DMS153 treated with DMSO at 0.1 percent for 48 hours (cell line): ENCODE measurements at regions not wholly inside any gene's neighbourhood (a gene's known extent, or its start where the extent isn't known, plus 50 kb on each side); places are given as distances from the start of the nearest gene placed in this dataset.
"Not testable (repeated sequence)": the region's sequence is repeated elsewhere in the genome, so short reads cannot be mapped to it uniquely, and the experiment has no call there.

ENCODE experiments used
- DNase-seq: peaks from one replicate; lab custom pipeline; 2025; ENCODE audit not compliant: unreplicated experiment; lab: John Stamatoyannopoulos, UW

DNA sequence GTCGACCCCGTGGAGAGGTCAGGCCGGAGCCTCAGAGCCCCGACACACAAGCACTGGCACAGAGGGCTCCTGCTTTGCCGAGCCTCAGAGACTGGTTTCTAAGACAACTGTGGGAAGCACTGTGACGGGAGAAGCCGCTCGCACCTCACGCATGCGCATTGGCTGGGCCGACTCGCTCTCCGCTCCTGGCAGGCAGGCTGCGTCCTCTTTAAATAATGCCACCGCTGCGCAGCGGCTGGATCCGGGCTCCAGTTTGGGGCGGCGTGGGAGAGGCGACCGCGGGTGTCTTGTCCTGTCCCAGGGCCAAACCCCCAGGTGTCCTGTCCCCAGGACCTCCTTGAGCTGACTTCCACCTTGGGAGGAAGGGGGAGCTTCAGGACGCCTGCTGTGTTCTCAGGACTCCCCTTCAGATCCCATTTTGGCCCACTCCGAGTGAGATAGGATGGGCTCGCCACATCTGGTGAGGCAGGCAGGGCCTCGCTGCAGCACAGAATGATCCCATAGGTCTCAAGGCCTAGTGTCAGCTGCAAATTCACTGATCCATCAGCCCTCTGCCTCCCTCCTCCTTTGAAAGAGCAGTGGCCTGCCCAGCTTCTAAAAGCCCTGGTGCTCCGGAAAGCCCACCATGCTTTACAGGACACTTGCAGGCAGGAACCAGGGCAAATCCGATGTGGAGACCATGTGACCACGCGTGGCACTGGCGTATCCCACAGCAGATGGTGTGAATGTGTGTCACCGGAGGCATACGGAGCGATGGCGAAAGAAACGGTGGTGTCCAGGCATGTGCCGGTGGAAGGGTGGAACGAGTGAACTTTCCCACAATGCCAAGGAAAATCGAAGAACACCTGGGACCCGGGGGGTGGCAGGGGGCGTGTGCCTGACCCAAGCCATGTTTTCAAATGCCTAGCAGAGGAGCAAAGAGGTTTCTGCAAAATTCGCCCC lies 169.3 kb upstream of the ZNF337 start:
- peak; percentile 48 for DNase-seq

DNA sequence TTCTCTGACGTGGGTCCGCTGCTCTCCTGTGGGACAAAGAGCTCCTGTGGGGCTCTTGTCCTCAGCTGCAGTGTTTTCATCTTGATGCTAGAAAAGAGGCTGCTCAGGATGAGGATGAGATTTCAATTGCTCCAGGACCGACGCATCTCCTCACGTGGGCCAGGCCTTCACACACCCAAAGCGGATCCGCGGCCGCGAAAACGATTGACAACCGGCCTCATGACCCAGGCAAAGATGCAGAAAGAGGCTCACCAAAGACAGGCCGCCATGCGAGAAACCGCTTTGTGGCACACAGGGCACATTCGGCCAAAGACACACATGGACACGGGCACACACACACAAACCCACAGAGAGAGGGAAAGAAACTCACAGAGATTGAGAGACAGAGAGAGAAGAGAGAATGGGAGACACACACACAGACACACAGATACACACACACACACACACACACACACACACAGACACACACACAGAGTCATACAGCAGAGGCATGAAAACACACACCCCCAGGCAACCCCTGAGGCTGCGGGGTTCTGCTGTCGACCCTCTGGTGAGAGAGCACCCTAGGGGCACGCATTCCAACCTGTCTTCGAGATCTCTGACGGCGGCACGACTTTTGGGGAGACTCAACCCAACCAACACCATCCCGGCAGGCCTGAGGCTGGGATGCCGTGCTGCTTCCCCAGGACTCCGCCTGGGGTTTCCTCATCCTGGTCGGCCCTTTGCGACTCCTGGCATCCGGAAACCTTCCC lies 168.5 kb upstream of the ZNF337 start:
- DNase-seq = not testable (repeated sequence)

DNA sequence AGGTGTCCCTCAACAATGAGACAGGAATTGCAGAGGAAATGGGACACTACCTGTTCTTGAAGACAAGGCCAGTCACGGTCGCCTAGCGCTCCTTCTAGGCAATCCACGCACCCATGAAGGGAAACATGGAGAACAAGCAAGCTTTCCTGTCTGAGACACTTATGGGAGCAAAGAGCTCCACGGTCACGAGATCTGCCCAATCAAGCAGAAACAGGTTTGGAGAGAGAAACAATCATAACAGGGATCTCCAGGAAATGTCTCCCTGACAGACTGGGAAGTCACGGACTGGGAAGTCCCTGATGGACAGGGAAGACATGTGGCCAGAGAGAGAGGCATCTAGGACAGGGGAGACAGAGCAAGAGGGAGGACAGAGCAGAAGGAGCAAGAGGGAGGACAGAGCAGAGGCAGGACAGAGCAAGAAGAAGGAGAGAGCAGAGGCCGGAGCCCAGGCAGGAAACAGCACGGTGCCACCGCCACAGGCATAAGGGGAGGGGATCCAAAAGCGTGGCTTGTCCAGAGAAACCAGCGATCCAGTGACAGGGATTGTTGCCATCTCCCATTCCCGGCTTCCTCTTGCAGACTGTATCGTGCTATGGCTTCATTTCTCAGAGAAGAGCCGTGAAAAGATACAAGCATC lies 167.8 kb upstream of the ZNF337 start:
- DNase-seq = no peak

DNA sequence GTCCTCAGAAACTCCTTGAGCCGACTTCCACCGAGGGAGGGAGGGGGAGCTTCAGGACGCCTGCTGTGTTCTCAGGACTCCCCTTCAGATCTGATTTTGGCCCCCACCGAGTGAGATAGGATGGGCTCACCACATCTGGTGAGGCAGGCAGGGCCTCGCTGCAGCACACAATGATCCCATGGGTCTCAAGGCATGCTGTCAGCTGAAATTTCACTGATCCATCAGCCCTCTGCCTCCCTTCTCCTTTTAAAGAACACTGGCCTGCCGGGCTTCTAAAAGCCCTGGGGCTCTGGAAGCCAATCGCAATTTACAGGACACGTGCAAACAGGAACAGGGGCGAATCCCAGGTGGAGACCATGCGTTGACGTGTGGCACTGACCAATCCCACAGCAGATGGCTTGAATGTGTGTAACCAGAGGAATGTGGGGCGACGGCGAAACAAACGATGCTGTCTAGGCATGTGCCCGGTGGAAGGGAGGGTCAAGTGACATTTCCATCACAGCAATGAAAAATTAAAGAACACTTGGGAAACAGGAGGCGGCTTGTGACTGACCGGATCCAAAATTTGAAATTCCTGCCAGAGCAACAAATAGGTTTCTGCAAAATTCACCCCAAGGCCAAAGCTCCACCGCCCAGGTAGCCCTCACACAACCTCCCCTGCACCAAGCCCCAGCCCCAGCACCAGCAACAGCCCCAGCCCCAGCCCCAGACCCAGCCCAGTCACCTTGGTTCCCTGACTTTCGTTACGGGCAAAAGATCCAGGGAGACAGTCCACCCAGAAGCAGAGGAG lies 167.1 kb upstream of the ZNF337 start:
- no peak for DNase-seq

DNA sequence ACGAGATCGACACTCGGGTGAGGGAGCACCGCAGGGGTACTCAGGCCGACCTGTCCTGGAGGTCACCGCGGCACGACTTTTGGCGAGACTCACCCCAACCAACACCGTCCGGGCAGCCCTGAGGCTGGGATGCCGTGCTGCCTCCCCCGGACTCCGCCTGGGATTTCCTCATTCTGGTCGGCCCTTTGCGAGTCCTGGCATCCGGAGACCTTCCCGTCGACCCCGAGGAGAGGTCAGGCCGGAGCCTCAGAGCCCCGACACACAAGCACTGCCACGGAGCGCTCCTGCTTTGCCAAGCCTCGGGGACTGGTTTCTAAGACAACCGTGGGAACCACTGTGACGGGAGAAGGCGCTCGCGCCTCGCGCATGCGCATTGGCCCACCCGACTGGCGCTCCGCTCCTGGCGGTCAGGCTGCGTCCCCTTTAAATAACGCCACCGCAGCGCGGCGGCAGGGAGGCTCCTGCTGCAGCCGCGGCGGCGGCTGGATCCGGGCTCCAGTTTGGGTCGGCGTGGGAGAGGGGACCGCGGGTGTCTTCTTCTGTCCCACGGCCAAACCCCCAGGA lies 166.4 kb upstream of the ZNF337 start:
- peak; percentile 85 for DNase-seq

DNA sequence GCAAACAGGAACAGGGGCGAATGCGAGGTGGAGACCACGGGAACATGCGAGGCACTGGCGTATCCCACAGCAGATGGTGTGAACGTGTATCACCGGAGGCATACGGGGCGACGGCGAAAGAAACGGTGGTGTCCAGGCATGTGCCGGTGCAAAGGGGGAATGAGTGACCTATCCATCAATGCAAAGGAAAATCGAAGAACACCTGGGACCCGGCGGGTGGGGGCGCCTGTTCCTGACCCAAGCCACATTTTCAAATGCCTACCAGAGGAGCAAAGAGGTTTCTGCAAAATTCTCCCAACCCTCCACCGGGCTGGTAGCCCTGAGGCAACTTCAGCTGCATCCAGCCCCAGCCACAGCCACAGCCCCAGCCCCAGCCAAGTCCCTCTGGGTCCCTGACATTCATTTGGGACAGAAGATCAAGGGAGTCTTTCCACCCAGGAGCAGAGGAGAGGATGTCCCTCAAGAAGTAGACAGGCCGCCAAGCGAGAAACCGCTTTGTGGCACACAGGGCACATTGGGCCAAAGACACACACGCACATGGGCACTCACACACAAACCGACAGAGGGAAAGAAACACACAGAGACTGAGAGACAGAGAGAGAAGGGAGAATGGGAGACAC lies 164.0 kb upstream of the ZNF337 start:
- no peak for DNase-seq

DNA sequence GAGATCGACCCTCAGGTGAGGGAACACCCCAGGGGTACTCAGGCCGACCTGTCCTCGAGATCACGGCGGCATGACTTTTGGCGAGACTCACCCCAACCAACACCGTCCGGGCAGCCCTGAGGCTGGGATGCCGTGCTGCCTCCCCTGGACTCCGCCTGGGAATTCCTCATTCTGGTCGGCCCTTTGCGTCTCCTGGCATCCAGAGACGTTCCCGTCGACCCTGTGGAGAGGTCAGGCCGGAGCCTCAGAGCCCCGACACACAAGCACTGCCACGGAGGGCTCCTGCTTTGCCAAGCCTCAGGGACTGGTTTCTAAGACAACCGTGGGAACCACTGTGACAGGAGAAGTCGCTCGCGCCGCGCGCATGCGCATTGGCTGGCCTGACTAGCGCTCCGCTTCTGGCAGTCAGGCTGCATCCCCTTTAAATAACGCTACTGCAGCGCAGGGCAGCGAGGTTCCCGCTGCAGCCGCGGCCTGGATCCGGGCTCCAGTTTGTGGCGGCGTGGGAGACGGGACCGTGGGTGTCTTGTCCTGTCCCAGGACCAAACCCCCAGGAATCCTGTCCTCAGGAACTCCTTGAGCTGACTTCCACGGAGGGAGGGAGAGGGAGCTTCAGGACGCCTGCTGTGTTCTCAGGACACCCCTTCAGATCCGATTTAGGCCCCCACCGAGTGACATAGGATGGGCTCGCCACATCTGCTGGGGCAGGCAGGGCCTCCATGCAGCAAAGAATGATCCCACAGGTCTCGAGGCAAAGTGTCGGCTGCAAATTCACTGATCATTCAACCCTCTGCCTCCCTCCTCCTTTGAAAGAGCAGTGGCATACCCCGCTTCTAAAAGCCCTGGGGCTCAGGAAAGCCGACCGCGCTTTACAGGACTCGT lies 163.2 kb upstream of the ZNF337 start:
- peak; percentile 26 for DNase-seq

DNA sequence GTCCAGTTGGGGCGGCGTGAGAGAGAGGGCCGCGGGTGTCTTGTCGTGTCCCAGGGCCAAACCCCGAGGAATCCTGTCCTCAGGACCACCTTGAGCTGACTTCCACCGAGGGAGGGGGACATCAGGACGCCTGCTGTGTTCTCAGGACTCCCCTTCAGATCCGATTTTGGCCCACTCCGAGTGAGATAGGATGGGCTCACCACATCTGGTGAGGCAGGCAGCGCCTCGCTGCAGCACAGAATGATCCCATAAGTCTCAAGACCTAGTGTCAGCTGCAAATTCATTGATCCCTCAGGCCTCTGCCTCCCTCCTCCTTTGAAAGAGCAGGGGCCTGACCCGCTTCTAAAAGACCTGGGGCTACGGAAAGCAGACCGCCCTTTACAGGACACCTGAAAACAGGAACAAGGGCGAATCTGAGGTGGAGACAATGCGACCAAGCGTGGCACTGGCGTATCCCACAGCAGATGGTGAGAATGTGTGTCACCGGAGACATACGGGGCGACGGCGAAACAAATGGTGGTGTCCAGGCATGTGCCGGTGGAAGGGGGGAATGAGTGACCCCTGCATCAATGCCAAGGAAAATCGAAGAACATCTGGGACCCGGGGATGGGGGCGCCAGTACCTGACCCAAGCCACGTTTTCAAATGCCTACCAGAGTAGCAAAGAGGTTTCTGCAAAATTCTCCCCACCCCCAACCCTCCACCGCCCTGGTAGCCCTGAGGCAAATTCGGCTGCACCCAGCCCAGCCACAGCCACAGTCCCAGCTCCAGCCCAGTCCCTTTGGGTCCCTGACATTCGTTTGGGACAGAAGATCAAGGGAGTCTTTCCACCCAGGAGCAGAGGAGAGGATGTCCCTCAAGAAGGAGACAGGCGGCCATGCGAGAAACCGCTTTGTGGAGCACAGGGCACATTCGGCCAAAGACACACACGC lies 162.1 kb upstream of the ZNF337 start:
- DNase-seq = no peak

DNA sequence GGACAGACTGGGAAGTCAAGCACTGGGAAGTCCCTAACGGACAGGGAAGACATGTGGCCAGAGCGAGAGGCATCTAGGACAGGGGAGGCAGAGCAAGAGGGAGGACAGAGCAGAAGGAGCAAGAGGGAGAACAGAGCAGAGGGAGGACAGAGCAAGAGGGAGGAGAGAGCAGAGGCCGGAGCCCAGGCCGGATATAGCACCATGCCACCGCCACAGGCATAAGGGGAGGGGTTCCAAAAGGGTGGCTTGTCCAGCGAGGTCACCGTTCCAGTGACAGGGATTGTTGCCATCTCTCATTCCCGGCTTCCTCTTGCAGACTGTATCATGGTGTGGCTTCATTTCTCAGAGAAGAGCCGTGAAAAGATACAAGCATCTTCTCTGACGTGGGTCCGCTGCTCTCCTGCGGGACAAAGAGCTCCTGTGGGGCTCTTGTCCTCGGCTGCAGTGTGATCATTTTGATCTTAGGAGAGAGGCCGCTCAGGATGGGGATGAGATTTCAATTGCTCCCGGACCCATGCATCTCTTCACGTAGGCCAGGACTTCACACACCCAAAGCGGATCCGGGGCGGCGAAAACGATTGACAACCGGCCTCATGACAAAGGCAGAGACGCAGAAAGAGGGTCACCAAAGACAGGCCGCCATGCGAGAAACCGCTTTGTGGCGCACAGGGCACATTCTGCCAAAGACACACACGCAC lies 160.6 kb upstream of the ZNF337 start:
- not testable (repeated sequence) for DNase-seq

DNA sequence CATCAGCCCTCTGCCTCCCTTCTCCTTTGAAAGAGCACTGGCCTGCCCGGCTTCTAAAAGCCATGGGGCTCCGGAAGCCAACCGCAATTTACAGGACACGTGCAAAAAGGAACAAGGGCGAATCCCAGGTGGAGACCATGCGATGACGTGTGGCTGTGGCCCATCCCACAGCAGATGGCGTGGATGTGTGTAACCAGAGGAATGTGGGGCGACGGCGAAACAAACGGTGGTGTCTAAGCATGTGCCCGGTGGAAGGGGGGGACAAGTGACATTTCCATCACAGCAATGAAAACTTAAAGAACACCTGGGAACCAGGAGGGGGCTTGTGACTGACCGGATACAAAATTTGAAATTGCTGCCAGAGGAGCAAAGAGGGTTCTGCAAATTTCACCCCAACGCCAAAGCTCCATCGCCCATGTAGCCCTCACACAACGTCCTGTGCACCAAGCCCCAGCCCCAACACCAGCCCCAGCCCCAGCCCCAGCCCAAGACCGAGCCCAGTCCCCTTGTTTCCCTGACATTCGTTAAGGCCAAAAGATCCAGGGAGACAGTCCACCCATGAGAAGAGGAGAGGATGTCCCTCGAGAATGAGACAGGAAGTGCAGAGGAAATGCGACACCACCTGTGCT lies 159.7 kb upstream of the ZNF337 start:
- no peak for DNase-seq

DNA sequence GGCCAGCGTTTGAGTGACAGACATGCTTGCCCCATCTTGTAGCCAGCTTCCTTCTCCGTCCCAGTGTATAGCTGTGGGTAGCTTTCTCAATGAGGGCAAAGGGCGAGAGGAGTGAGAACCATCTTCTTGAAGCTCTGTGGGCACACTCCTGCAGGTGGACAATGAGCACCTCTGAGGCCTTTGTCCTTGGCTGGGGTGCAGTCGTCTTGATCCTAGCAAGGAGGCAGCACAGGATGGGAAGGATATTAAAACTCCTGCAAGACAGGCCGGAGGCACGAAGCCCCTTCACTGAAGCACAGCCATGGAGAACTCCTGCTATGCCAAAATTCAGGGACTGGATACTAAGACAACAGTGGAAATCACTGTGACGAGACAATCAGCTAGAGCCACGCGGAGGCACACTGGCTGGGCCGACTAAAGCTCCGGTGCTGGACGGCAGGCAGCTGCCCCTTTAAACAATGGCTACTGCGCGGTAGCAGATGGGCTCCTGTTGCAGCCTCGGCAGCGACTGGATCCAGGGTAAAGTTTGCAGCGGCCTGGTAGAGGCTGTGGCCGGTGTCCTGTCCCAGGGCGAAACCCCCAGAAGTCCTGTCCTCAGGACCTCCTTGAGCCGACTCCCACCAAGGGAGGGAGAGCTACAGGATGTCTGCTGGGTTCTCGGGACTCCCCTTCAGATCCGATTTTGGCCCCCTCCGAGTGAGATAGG lies 159.0 kb upstream of the ZNF337 start:
- not testable (repeated sequence) for DNase-seq

DNA sequence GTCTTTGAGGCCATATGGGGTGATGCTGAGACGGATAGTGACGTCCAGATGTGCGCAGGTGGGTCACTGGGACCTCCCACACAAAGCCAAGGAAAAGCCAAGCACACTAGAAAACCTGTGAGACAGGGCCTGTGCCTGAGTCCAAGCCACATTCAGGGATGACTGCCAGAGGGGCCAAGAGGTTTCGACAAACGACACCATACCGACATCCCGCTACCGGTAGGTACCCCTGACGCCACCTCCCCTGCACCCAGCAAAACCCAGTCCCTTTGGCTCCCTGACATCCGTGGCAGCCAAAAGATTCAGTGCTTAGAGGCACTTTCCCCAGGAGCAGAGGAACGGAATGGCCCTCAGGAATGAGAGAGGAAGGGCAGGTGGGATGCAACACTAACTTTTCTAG lies 158.0 kb upstream of the ZNF337 start:
- DNase-seq = not testable (repeated sequence)

DNA sequence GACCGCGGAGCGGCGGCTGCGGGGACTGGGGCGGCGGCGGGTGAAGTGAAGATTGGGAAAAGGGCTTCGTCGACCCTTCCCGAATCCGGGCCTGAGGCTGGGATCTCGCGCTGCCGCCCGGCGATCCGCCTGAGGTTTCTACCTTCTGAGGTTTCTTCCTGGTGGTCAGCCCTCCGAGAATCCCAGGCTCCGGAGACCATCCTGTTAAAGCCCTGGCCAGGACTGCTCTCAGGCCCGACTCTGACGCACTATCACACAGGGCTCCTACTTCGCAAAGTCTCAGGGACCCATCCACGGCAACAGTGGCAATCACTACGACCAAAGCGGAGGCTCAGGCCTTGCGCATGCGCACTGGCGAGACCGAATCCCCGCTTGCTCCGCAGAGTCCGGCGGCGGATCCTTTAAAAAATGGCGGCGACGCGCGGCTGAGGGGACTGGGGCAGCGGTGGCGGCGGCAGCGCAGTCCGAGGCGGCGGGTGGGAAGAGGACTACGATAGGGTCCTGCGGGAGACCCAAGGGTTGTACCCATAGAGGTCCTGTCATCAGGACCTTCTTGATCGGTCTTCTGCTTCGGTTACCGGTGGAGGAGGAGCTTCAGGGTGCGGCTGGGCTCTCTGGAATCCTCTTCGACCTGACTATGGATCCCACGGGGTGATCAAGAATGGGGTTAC lies 157.2 kb upstream of the ZNF337 start:
- DNase-seq = not testable (repeated sequence)

DNA sequence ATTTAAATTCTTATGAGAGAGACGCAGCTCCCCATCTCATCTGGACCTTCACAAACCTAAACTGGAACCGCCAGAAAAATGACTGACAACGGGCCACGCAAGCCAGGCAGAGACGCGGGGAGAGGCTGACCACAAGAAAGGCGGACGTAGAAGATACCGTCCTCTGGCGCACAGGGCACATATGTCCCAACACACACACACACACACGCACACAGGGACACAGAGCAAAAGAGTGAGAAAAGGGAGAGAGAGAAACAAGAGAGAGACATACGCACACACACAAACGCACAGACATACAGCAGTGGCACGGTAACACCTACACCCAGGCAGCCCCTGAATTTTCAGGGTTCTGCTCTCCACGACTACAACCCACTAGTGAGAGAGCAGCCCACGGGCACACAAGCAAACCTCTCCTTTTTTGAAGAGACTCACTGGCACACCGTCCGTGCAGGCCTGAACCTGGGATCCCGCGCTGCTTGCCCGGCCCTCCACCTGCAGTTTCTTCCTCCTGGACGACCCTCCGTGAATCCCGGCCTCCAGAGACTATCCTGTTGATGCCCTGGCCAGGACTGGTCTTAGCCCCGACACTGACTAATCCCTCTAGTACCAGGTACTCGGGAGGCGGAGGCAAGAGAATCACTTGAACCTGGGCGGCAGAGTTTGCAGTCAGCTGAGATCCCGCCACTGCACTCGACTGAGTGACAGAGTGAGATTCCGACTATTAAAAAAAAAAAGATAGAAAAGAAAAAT lies 156.5 kb upstream of the ZNF337 start:
- DNase-seq = not testable (repeated sequence)

DNA sequence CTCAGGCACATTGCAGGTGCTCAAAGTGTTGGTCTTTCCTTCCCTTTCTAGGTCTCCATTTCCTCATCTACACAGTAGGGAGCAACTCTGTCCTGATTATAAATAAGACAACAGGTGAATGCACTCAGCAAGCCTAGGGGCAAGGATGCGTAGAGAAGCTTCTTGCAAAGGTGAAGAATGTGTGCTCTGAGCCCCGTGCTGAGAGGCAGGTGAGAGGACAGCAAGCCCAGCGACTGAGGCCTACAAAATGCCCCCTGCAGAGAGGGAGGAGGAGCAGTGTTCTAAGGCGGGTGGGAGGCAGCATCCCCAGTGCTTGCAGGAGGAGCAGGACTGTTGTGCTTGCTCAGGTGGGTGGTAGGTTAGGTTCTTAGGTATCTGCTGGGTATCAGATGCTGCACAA lies 153.5 kb upstream of the ZNF337 start:
- DNase-seq = not testable (repeated sequence)
